ENCODE measurements at regions not wholly inside any gene's neighbourhood (a gene's known extent, or its start where the extent isn't known, plus 50 kb on each side); places are given as distances from the start of the nearest gene placed in this dataset.

DNA sequence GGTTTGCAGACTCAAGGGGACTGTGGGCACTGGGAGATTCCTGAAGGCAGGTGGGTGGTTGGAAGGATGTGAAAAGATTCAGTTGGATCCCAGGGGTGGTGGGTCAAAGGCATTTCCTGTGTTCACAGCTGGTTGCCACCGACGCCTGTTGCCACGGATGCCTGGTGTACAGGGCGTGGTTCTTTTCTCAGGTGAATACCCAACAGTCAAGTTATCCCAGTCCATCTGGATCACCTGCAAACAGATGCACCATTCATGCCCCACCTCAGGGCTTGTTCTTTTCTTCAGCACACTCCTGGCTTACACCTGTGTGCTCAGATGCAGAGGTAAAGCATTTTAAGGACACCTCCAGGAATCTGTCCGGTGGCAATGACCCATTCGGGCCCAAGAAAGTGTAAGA, 55.8 kb upstream of the SHOX start:
- DNase-seq = no peak
- intact Hi-C loops (cut with DNase I) = no loop called here
- 62 to 77% (median 66%) methylated on average over 6 of the region's 6 CpGs for WGBS, 4 donors
- no peaks in the 10 kb centered on the region for H3K4me1 ChIP-seq
- no peaks in the 10 kb centered on the region for H3K36me3 ChIP-seq
- no peak overlapping the region for H3K27ac ChIP-seq
- H3K27me3 ChIP-seq = no peaks in the 10 kb centered on the region
- H3K9me3 ChIP-seq = peaks cover 0 to 22% (median 11%) of the 10 kb centered on the region in 12 donors
- ATAC-seq = no peak
- TF ChIP-seq, protein P1, sequence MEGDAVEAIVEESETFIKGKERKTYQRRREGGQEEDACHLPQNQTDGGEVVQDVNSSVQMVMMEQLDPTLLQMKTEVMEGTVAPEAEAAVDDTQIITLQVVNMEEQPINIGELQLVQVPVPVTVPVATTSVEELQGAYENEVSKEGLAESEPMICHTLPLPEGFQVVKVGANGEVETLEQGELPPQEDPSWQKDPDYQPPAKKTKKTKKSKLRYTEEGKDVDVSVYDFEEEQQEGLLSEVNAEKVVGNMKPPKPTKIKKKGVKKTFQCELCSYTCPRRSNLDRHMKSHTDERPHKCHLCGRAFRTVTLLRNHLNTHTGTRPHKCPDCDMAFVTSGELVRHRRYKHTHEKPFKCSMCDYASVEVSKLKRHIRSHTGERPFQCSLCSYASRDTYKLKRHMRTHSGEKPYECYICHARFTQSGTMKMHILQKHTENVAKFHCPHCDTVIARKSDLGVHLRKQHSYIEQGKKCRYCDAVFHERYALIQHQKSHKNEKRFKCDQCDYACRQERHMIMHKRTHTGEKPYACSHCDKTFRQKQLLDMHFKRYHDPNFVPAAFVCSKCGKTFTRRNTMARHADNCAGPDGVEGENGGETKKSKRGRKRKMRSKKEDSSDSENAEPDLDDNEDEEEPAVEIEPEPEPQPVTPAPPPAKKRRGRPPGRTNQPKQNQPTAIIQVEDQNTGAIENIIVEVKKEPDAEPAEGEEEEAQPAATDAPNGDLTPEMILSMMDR (IDR thresholded peaks at IDR 0.05) = no peak
- no peak overlapping the region for H3K4me3 ChIP-seq

DNA sequence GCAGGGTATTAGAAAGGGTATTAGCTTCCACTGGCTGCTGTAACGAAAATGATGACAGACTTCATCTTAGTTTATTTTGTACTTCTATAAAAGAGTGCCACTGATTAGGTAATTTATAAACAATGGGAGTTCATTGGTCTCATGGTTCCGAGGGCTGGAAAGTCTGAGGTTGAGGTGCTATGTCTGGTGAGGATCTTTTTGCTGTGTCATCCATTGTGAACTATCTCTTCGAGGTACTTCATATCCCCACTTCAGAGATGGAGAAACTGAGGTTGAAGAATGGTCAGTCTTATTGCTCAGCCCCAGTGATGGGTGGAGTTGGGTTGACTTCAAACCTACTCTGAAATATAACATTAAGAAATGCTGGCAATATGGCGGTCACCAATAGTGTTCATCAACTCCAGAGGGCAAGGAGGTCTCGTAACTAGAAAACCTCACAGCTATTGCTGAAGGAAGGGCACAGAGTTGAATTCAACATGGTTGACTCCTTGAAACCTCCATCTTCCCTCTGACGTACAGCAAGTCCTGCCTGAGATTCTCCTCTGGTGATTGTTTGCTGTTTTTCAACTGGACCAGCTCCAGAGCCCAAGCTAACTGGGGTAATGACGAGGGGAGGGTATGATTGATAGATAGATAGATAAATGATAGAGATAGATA, 53.6 kb upstream of the SHOX start:
- WGBS, 4 donors = 77 to 83% (median 80%) methylated on average over 7 of the region's 7 CpGs
- Histone ChIP-seq H3K27ac (no peak overlapping the region), H3K36me3 (no peaks in the 10 kb centered on the region), H3K9me3 (peaks cover 0 to 22% (median 11%) of the 10 kb centered on the region in 12 donors), H3K27me3 (no peaks in the 10 kb centered on the region), H3K4me1 (no peaks in the 10 kb centered on the region), H3K4me3 (no peak overlapping the region)
- intact Hi-C loops (cut with DNase I) = no loop called here
- ATAC-seq (no peak), DNase-seq (no peak)
- TF ChIP-seq POLR2A (IDR thresholded peaks at IDR 0.05) = no peak
- TF ChIP-seq, protein P1 (IDR thresholded peaks at IDR 0.05) = no peak

DNA sequence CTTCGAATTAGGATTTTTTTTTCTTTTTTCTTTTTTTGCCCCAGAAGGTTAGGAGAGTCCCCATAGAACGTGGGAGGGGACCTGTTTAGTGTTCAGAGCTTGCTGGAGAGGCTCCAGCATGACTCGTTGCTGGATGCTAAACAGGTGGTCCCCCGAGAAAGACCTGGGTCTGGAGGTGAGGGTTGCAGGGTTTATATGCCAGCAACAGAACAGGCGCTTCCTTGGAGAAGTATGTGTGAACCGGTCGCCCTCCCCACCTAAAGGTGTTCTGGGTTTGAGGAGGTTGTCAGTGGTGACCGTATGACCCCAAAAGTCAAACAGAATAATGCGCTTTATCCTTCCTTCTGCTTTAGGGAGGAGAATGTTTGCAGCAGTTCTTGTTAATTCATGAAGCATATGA, 52.1 kb upstream of the SHOX start:
- intact Hi-C loops (cut with DNase I) = no loop called here

DNA sequence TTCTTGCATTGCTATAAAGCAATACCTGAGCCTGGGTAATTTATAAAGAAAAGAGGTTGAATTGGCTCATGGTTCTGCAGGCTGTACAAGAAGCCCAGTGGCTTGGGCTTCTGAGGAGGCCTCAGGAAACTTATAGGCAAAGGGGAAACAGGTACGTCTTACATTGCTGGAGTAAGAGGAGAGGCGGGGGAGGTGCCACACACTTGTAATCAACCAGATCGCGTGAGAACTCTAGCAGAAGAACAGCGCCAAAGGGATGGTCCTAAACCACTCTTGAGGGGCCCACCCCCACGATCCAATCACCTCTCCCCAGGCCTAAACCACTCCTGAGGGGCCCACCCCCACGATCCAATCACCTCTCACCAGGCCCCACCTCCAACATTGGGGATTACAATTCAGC, 50.6 kb upstream of the SHOX start:
- H3K9me3 ChIP-seq = peaks cover 0 to 22% (median 11%) of the 10 kb centered on the region in 12 donors
- no peak for ATAC-seq
- WGBS, 4 donors = 40 to 61% (median 53%) methylated on average over 7 of the region's 7 CpGs
- no peak overlapping the region for H3K27ac ChIP-seq
- TF ChIP-seq, protein P1 (IDR thresholded peaks at IDR 0.05) = no peak
- no peak for TF ChIP-seq POLR2A (IDR thresholded peaks at IDR 0.05)
- no peak for DNase-seq
- H3K4me3 ChIP-seq = no peak overlapping the region
- no peaks in the 10 kb centered on the region for H3K27me3 ChIP-seq
- H3K4me1 ChIP-seq = no peaks in the 10 kb centered on the region
- H3K36me3 ChIP-seq = no peaks in the 10 kb centered on the region
- intact Hi-C loops (cut with DNase I) = no loop called here

More for the DNA sequence above, 52.1 kb upstream of the SHOX start:
- H3K4me3 ChIP-seq = no peak overlapping the region
- no peaks in the 10 kb centered on the region for H3K4me1 ChIP-seq
- H3K27me3 ChIP-seq = no peaks in the 10 kb centered on the region
- no peak overlapping the region for H3K27ac ChIP-seq
- H3K36me3 ChIP-seq = no peaks in the 10 kb centered on the region
- 50 to 55% (median 52%) methylated on average over 9 of the region's 9 CpGs for WGBS, 4 donors
- no peak for ATAC-seq
- H3K9me3 ChIP-seq = peaks cover 0 to 22% (median 11%) of the 10 kb centered on the region in 12 donors
- DNase-seq = no peak
- TF ChIP-seq POLR2A (IDR thresholded peaks at IDR 0.05) = no peak
- TF ChIP-seq, protein P1 (IDR thresholded peaks at IDR 0.05) = no peak
